K562 (cell line): ENCODE measurements at regions not wholly inside any gene's neighbourhood (a gene's known extent, or its start where the extent isn't known, plus 50 kb on each side); places are given as distances from the start of the nearest gene placed in this dataset.

Experiments used
- ATAC-seq: fragments of 200-7000 bp; cut with Tn5 transposase; 3 replicates; pipeline ENCODE4 v1.9.1; 2020; ENCODE audit warnings: moderate library complexity
- BruUV-seq: library from RNA; stranded (reverse); fragments of 400-500 nt; replicated peaks from 2 replicates; lab custom pipeline; 2021; lab: Mats Ljungman, UMichigan
- CTCF ChIA-PET: fragments of 300-600 bp; formaldehyde crosslinking; extraction: SDS; loops from one replicate; lab custom pipeline; 2021; ENCODE audit warnings: low intra/inter-chr PET ratio; lab: Yijun Ruan, JAX
- POLR2A ChIA-PET: fragments of 300-600, 350-650 bp; sonication (Branson Sonifier 250); formaldehyde crosslinking; extraction: SDS; loops from one replicate; lab custom pipeline; 2021; ENCODE audit warnings: antibody characterized with exemption, inconsistent platforms; lab: Yijun Ruan, JAX
- DNase-seq, 4 experiments: peaks; one replicate each; pipeline versions ENCODE4 v3.0.0 to v3.0.0-alpha.2; 2011 to 2018; ENCODE audit warnings: low spot score in 3 of 4, mixed read lengths in 3 of 4; ENCODE audit errors: extremely low read depth in 1 of 4
- FAIRE-seq: peaks from 2 replicates; lab custom pipeline; 2011; peaks lifted over from hg19 to GRCh38; lab: Jason Lieb, UNC
- H2AFZ ChIP-seq: 2 replicates; pipeline ENCODE4 v1.6.0; 2011; ENCODE audit warnings: low read depth, low read length, control low read depth, inconsistent platforms
- H3K27ac ChIP-seq: fragments of 200-600 bp; 3 replicates; pipeline ENCODE4 v1.8.0; 2011; ENCODE audit warnings: low read depth, mild to moderate bottlenecking, control low read depth, inconsistent platforms, low read length, moderate library complexity, mixed read lengths; ENCODE audit errors: extremely low read depth
- H3K27me3 ChIP-seq, 2 experiments: fragments of 300-600 bp in 1 of 2; 2 replicates in 1 of 2; 3 replicates in 1 of 2; pipeline versions ENCODE4 v1.6.0 to v1.8.0; 2011; ENCODE audit warnings: inconsistent platforms in 2 of 2, low read length in 2 of 2, mild to moderate bottlenecking in 1 of 2, mixed read lengths in 1 of 2, moderate library complexity in 1 of 2; ENCODE audit not compliant: control insufficient read depth in 2 of 2, insufficient read depth in 2 of 2
- H3K36me3 ChIP-seq: fragments of 300-600 bp; 3 replicates; pipeline ENCODE4 v1.8.0; 2011; ENCODE audit warnings: mild to moderate bottlenecking, low read length, inconsistent platforms; ENCODE audit not compliant: control insufficient read depth, insufficient read depth
- H3K4me1 ChIP-seq, 2 experiments: fragments of 200-600 bp in 1 of 2; replicated peaks in 1 of 2; 2 replicates in 1 of 2; 3 replicates in 1 of 2; pipeline versions ENCODE4 v1.5.1 to v1.8.0; 2011; ENCODE audit warnings: inconsistent platforms in 2 of 2, low read length in 2 of 2, mild to moderate bottlenecking in 1 of 2, mixed read lengths in 1 of 2, moderate library complexity in 1 of 2; ENCODE audit not compliant: control insufficient read depth in 2 of 2, insufficient read depth in 2 of 2
- H3K4me2 ChIP-seq: 2 replicates; pipeline ENCODE4 v1.6.1; 2011; ENCODE audit warnings: low read length, control low read depth, inconsistent platforms, mixed read lengths; ENCODE audit not compliant: insufficient read depth
- H3K4me3 ChIP-seq: fragments of 200-600 bp; sonication (generic), shearing (Covaris generic); 2 replicates; pipeline ENCODE4 v1.5.1; 2016; ENCODE audit warnings: control low read depth, inconsistent platforms
- H3K79me2 ChIP-seq: fragments of 200-600 bp; 3 replicates; pipeline ENCODE4 v1.8.0; 2011; ENCODE audit warnings: low read length, inconsistent platforms; ENCODE audit not compliant: control insufficient read depth, insufficient read depth
- H3K9ac ChIP-seq, 2 experiments: 2 replicates each; pipeline versions ENCODE4 v1.6.0 to v1.6.1; 2011; ENCODE audit warnings: low read depth in 2 of 2, low read length in 2 of 2, control low read depth in 1 of 2, inconsistent platforms in 1 of 2, mild to moderate bottlenecking in 1 of 2, mixed read lengths in 1 of 2; ENCODE audit not compliant: insufficient read depth in 1 of 2
- H3K9me1 ChIP-seq: one replicate; pipeline ENCODE4 v1.6.0; 2011; ENCODE audit warnings: inconsistent platforms, mild to moderate bottlenecking, low read length, moderate library complexity; ENCODE audit not compliant: control insufficient read depth, insufficient read depth
- H3K9me3 ChIP-seq: replicated peaks from 2 replicates; pipeline ENCODE4 v1.5.1; 2011; ENCODE audit warnings: low read depth, low read length, inconsistent platforms; ENCODE audit not compliant: control insufficient read depth, insufficient read depth
- H4K20me1 ChIP-seq: replicated peaks from 2 replicates; pipeline ENCODE4 v1.6.1; 2011; ENCODE audit warnings: low read length, inconsistent platforms, mixed read lengths; ENCODE audit not compliant: control insufficient read depth, insufficient read depth
- BCL6 ChIP-seq: fragments of 250-450 bp; sonication (Bioruptor Pico); IDR thresholded peaks from 2 replicates; pipeline ENCODE4 v1.4.0; 2020
- EWSR1 ChIP-seq: fragments of 450-650 bp; IDR thresholded peaks from 2 replicates; pipeline ENCODE4 v1.6.1; 2018; ENCODE audit warnings: borderline replicate concordance, mild to moderate bottlenecking, low read depth, moderate library complexity; ENCODE audit not compliant: partially characterized antibody
- HDAC8 ChIP-seq: fragments of 450-650 bp; IDR thresholded peaks from 2 replicates; pipeline ENCODE4 v1.6.1; 2016; ENCODE audit warnings: mild to moderate bottlenecking, missing genetic modification characterization, moderate library complexity, missing compliant biosample characterization
- JUNB ChIP-seq: fragments of 450-650 bp; formaldehyde crosslinking; conservative IDR thresholded peaks from 2 replicates; pipeline ENCODE4 v1.4.0; 2020; ENCODE audit warnings: mild to moderate bottlenecking
- NR3C1 ChIP-seq: sonication (generic); formaldehyde crosslinking; IDR thresholded peaks from 2 replicates; pipeline ENCODE4 v1.8.1; 2022; ENCODE audit warnings: missing genetic modification reagents
- RFX5 ChIP-seq: IDR thresholded peaks from 2 replicates; pipeline ENCODE4 v1.6.1; 2011; ENCODE audit warnings: low read depth, mild to moderate bottlenecking, improper control_type of control experiment, low read length
- SFPQ ChIP-seq: fragments of 200-400 bp; formaldehyde crosslinking; IDR thresholded peaks from 2 replicates; pipeline ENCODE4 v1.6.1; 2017; ENCODE audit warnings: mild to moderate bottlenecking, low read depth, low read length, moderate library complexity
- WGBS: fragments of 100-300 bp; shearing (Covaris generic); methylation state at CpG from one replicate; pipeline ENCODE4 v1.1.6; 2016; ENCODE audit warnings: low coverage, mixed read lengths; ENCODE audit not compliant: insufficient coverage; ENCODE audit errors: missing lambda C conversion rate; 5-methylcytosine and 5-hydroxymethylcytosine counted together
- in situ Hi-C: fragments of 300-500 bp; cut with MboI; formaldehyde crosslinking; loops from 4 replicates; pipeline ENCODE4 v1.15.0; 2018; ENCODE audit warnings: inconsistent platforms, mixed read lengths
- intact Hi-C: fragments of 100-400 bp; cut with micrococcal nuclease; formaldehyde crosslinking; loops from 2 replicates; pipeline ENCODE4 v1.14.2; 2022

- Histone ChIP-seq H3K4me2 (no peak overlapping the region), H3K36me3 (no peaks in the 10 kb centered on the region), H2AFZ (no peak overlapping the region), H3K4me3 (no peak overlapping the region), H3K9me1 (no peaks in the 10 kb centered on the region), H3K27me3 (no peaks in the 10 kb centered on the region), H4K20me1 (no peaks in the 10 kb centered on the region)
- FAIRE-seq = no peak
- WGBS = 0% methylated on average over 3 of the region's 3 CpGs
- no peak for ATAC-seq
- intact Hi-C loops = no loop called here
- TF ChIP-seq SFPQ = no peak
- TF ChIP-seq EWSR1 = no peak
- TF ChIP-seq BCL6 (CRISPR knock-in tag) = no peak
- TF ChIP-seq HDAC8 (tag) = no peak
- no peak for TF ChIP-seq JUNB
- TF ChIP-seq NR3C1 = no peak
- no peak for TF ChIP-seq RFX5
- TF ChIP-seq, all 486 proteins: peak for 0
- no peak overlapping the region for H3K27ac ChIP-seq
- ChIA-PET CTCF (no interaction called here), POLR2A (no interaction called here)
- no peak for DNase-seq
- no TSS peak for BruUV-seq
- no peak overlapping the region for H3K9ac ChIP-seq
- H3K4me1 ChIP-seq = no peaks in the 10 kb centered on the region
- H3K79me2 ChIP-seq = no peaks in the 10 kb centered on the region
- in situ Hi-C loops = no loop called here
- H3K9me3 ChIP-seq = no peaks in the 10 kb centered on the region; the same call in 1 of the 2 replicates
Measured at GRCh38 chr6:132207991-132208390, 193.3 kb downstream of the MOXD1 start.
